ENCODE measurements at regions not wholly inside any gene's neighbourhood (a gene's known extent, or its start where the extent isn't known, plus 50 kb on each side); places are given as distances from the start of the nearest gene placed in this dataset.

- DNase-seq, result peak; percentile 83
These were observed 426.3 kb upstream of the PKDCC start for GRCh38 chr2:41621563-41621962.

- DNase-seq, result no peak
These were observed 425.5 kb upstream of the PKDCC start for GRCh38 chr2:41622301-41622700.

GRCh38 chr2:41626936-41627335, 420.9 kb upstream of the PKDCC start:
- no peak for DNase-seq

- DNase-seq, result no peak
These were observed 413.1 kb upstream of the PKDCC start for GRCh38 chr2:41634686-41635085.

- no peak for DNase-seq
These were observed 402.9 kb upstream of the PKDCC start for GRCh38 chr2:41644936-41645335.

- no peak for DNase-seq
These were observed 400.3 kb upstream of the PKDCC start for GRCh38 chr2:41647468-41648050.

- DNase-seq, result no peak
These were observed 390.6 kb upstream of the PKDCC start for GRCh38 chr2:41657226-41657625.

- DNase-seq, result no peak
These were observed 388.1 kb upstream of the PKDCC start for GRCh38 chr2:41659758-41660157.

GRCh38 chr2:41662461-41662860, 385.4 kb upstream of the PKDCC start:
- no peak for DNase-seq

GRCh38 chr2:41663056-41663455, 384.8 kb upstream of the PKDCC start:
- DNase-seq, result no peak

GRCh38 chr2:41668529-41668928, 379.3 kb upstream of the PKDCC start:
- DNase-seq, result no peak

GRCh38 chr2:41678639-41679038, 369.2 kb upstream of the PKDCC start:
- DNase-seq, result no peak

GRCh38 chr2:41686156-41686555, 361.7 kb upstream of the PKDCC start:
- DNase-seq, result no peak

GRCh38 chr2:41691561-41691960, 356.3 kb upstream of the PKDCC start:
- no peak for DNase-seq

GRCh38 chr2:41694536-41695049, 353.2 kb upstream of the PKDCC start:
- DNase-seq, result no peak

- no peak for DNase-seq
These were observed 352.4 kb upstream of the PKDCC start for GRCh38 chr2:41695198-41696113.

GRCh38 chr2:41697389-41697788, 350.4 kb upstream of the PKDCC start:
- DNase-seq, result no peak

- DNase-seq, result no peak
These were observed 349.0 kb upstream of the PKDCC start for GRCh38 chr2:41698678-41699422.

- no peak for DNase-seq
These were observed 346.6 kb upstream of the PKDCC start for GRCh38 chr2:41701231-41701630.

- DNase-seq, result no peak
These were observed 344.7 kb upstream of the PKDCC start for GRCh38 chr2:41703123-41703522.

- no peak for DNase-seq
These were observed 342.2 kb upstream of the PKDCC start for GRCh38 chr2:41705634-41706033.

GRCh38 chr2:41706286-41706685, 341.5 kb upstream of the PKDCC start:
- DNase-seq, result no peak

GRCh38 chr2:41707790-41708451, 339.9 kb upstream of the PKDCC start:
- no peak for DNase-seq

All from NCI-H1436 (cell line).